A549 (cell line): ENCODE measurements at regions not wholly inside any gene's neighbourhood (a gene's known extent, or its start where the extent isn't known, plus 50 kb on each side); places are given as distances from the start of the nearest gene placed in this dataset.

Source experiments
- ATAC-seq, 2 experiments: fragments of 200-7000 bp in 1 of 2; fragments of >200 bp in 1 of 2; cut with Nextera tagmentation in 1 of 2; cut with Tn5 transposase in 1 of 2; 3 replicates each; pipeline versions ENCODE4 v1.8.0 to v1.9.1; 2018 to 2020; ENCODE audit warnings: mild to moderate bottlenecking in 1 of 2, moderate library complexity in 1 of 2
- CTCF ChIA-PET: fragments of 300-600 bp; sonication (Branson Sonifier 250); formaldehyde crosslinking; extraction: SDS; loops from one replicate; lab custom pipeline; 2021; ENCODE audit warnings: antibody characterized with exemption, inconsistent platforms; lab: Yijun Ruan, JAX
- POLR2A ChIA-PET: fragments of 350-600 bp; formaldehyde crosslinking; extraction: SDS; loops from one replicate; lab custom pipeline; 2021; ENCODE audit warnings: antibody characterized with exemption, inconsistent platforms; lab: Yijun Ruan, JAX
- DNase-seq, 2 experiments: peaks; one replicate each; pipeline versions ENCODE4 v3.0.0 to v3.0.0-alpha.2; 2011 to 2016; ENCODE audit warnings: low read depth in 1 of 2, low spot score in 1 of 2
- FAIRE-seq: peaks from 2 replicates; lab custom pipeline; 2011; peaks lifted over from hg19 to GRCh38; lab: Jason Lieb, UNC
- H3K27ac ChIP-seq, 2 experiments: fragments of >200 bp; sonication (Bioruptor Twin); formaldehyde crosslinking; 3 replicates each; pipeline ENCODE4 v1.5.1; 2016 to 2017
- H3K4me1 ChIP-seq: fragments of >200 bp; sonication (Bioruptor Twin); formaldehyde crosslinking; 3 replicates; pipeline ENCODE4 v1.6.1; 2016
- H3K4me2 ChIP-seq: fragments of >200 bp; sonication (Bioruptor Twin); formaldehyde crosslinking; 3 replicates; pipeline ENCODE4 v1.6.1; 2016
- H3K4me3 ChIP-seq: fragments of >200 bp; sonication (Bioruptor Twin); formaldehyde crosslinking; 3 replicates; pipeline ENCODE4 v1.5.1; 2016
- H3K9me3 ChIP-seq: fragments of >200 bp; sonication (Bioruptor Twin); formaldehyde crosslinking; 3 replicates; pipeline ENCODE4 v1.6.1; 2016
- BCL3 ChIP-seq: fragments of >200 bp; sonication (Bioruptor Twin); formaldehyde crosslinking; IDR thresholded peaks from 3 replicates; pipeline ENCODE4 v1.6.1; 2016
- CEBPB ChIP-seq, 2 experiments: fragments of >200 bp in 1 of 2; sonication (Bioruptor Twin) in 1 of 2; formaldehyde crosslinking in 1 of 2; IDR thresholded peaks; 2 replicates each; pipeline ENCODE4 v1.6.1; 2012 to 2016
- CHD2 ChIP-seq: fragments of 150-350 bp; IDR thresholded peaks from 2 replicates; pipeline ENCODE4 v1.6.1; 2014; ENCODE audit warnings: low read length; ENCODE audit not compliant: partially characterized antibody
- EHF ChIP-seq: fragments of 250-450 bp; sonication (Bioruptor Pico); IDR thresholded peaks from 2 replicates; pipeline ENCODE4 v1.5.0; 2020; ENCODE audit warnings: mild to moderate bottlenecking
- FOSL2 ChIP-seq, 2 experiments: fragments of 450-650 bp in 1 of 2; fragments of >200 bp in 1 of 2; sonication (Bioruptor Twin) in 1 of 2; formaldehyde crosslinking; IDR thresholded peaks; 2 replicates each; pipeline versions ENCODE4 v1.5.0 to v1.6.1; 2016 to 2020; ENCODE audit warnings: mild to moderate bottlenecking in 1 of 2, moderate library complexity in 1 of 2
- FOXS1 ChIP-seq: fragments of 250-450 bp; sonication (Bioruptor Pico); IDR thresholded peaks from 2 replicates; pipeline ENCODE4 v1.5.0; 2020; ENCODE audit warnings: mild to moderate bottlenecking, moderate library complexity
- GATA3 ChIP-seq: IDR thresholded peaks from 2 replicates; pipeline ENCODE4 v1.6.1; 2012; ENCODE audit warnings: borderline replicate concordance
- HEYL ChIP-seq: fragments of 250-450 bp; sonication (Bioruptor Pico); IDR thresholded peaks from 2 replicates; pipeline ENCODE4 v1.8.0; 2021; ENCODE audit warnings: mild to moderate bottlenecking, moderate library complexity
- HMGXB4 ChIP-seq: fragments of 250-450 bp; sonication (Bioruptor Pico); IDR thresholded peaks from 2 replicates; pipeline ENCODE4 v1.5.0; 2021; ENCODE audit warnings: mild to moderate bottlenecking, moderate library complexity, borderline replicate concordance
- HOXB13 ChIP-seq: fragments of 250-450 bp; sonication (Bioruptor Pico); IDR thresholded peaks from 2 replicates; pipeline ENCODE4 v1.5.0; 2020; ENCODE audit warnings: low read depth, mild to moderate bottlenecking, moderate library complexity
- HOXB5 ChIP-seq: fragments of 250-450 bp; sonication (Bioruptor Pico); IDR thresholded peaks from 2 replicates; pipeline ENCODE4 v1.5.0; 2020; ENCODE audit warnings: mild to moderate bottlenecking, moderate library complexity
- JUN ChIP-seq, 2 experiments: fragments of >200 bp; sonication (Bioruptor Twin); formaldehyde crosslinking; IDR thresholded peaks; 2 replicates in 1 of 2; 3 replicates in 1 of 2; pipeline ENCODE4 v1.6.1; 2016 to 2017
- JUNB ChIP-seq: fragments of >200 bp; sonication (Bioruptor Twin); formaldehyde crosslinking; IDR thresholded peaks from 2 replicates; pipeline ENCODE4 v1.6.1; 2016
- KDM5A ChIP-seq: fragments of 200-600 bp; sonication (generic); IDR thresholded peaks from 2 replicates; pipeline ENCODE4 v1.6.1; 2016; ENCODE audit warnings: antibody characterized with exemption, mild to moderate bottlenecking
- MAFK ChIP-seq: fragments of 450-650 bp; IDR thresholded peaks from 2 replicates; pipeline ENCODE4 v1.6.1; 2014; ENCODE audit not compliant: partially characterized antibody
- MAZ ChIP-seq: fragments of 150-350 bp; IDR thresholded peaks from 2 replicates; pipeline ENCODE4 v1.6.1; 2014; ENCODE audit warnings: antibody characterized with exemption, low read depth, low read length, borderline replicate concordance
- MYC ChIP-seq: IDR thresholded peaks from 2 replicates; pipeline ENCODE4 v1.6.1; 2012; ENCODE audit warnings: mild to moderate bottlenecking, inconsistent platforms, low read length, improper control_type of control experiment, borderline replicate concordance
- PHF8 ChIP-seq: fragments of 200-600 bp; sonication (generic); IDR thresholded peaks from 2 replicates; pipeline ENCODE4 v1.6.1; 2016; ENCODE audit warnings: low read depth, mild to moderate bottlenecking, antibody characterized with exemption, moderate library complexity, borderline replicate concordance
- POLR2A ChIP-seq: IDR thresholded peaks from 2 replicates; pipeline ENCODE4 v1.6.1; 2012; ENCODE audit warnings: mild to moderate bottlenecking, low read length
- RAD21 ChIP-seq, 2 experiments: fragments of >200 bp in 1 of 2; sonication (Bioruptor Twin) in 1 of 2; formaldehyde crosslinking in 1 of 2; IDR thresholded peaks in 1 of 2; conservative IDR thresholded peaks in 1 of 2; 2 replicates in 1 of 2; 3 replicates in 1 of 2; pipeline ENCODE4 v1.6.1; 2012 to 2018; ENCODE audit warnings: inconsistent platforms in 1 of 2
- RNF2 ChIP-seq: fragments of 200-600 bp; sonication (generic); IDR thresholded peaks from 2 replicates; pipeline ENCODE4 v1.6.1; 2016; ENCODE audit warnings: low read depth, mild to moderate bottlenecking, antibody characterized with exemption, moderate library complexity, borderline replicate concordance
- SMC3 ChIP-seq: fragments of >200 bp; sonication (Bioruptor Twin); formaldehyde crosslinking; IDR thresholded peaks from 3 replicates; pipeline ENCODE4 v1.6.1; 2018; ENCODE audit warnings: inconsistent platforms
- SREBF2 ChIP-seq: fragments of 450-650 bp; IDR thresholded peaks from 2 replicates; pipeline ENCODE4 v1.6.1; 2014; ENCODE audit warnings: mild to moderate bottlenecking, moderate library complexity
- TFCP2L1 ChIP-seq: fragments of 250-450 bp; sonication (Bioruptor Pico); IDR thresholded peaks from 2 replicates; pipeline ENCODE4 v1.5.0; 2021; ENCODE audit warnings: mild to moderate bottlenecking
- TP53 ChIP-seq: fragments of 250-450 bp; sonication (Bioruptor Pico); IDR thresholded peaks from 2 replicates; pipeline ENCODE4 v1.5.0; 2021; ENCODE audit warnings: mild to moderate bottlenecking, moderate library complexity
- ZC3H11A ChIP-seq: fragments of 450-650 bp; IDR thresholded peaks from 2 replicates; pipeline ENCODE4 v1.6.1; 2014; ENCODE audit warnings: antibody characterized with exemption, mild to moderate bottlenecking
- ZNF302 ChIP-seq: fragments of 250-450 bp; sonication (Bioruptor Pico); IDR thresholded peaks from 2 replicates; pipeline ENCODE4 v1.9.0; 2021; ENCODE audit warnings: inconsistent platforms, mild to moderate bottlenecking, moderate library complexity
- WGBS: methylation state at CpG from one replicate; pipeline ENCODE4 v1.1.6; 2017; ENCODE audit errors: missing lambda C conversion rate; 5-methylcytosine and 5-hydroxymethylcytosine counted together
- TF ChIP-seq, protein P1 (sequence below): fragments of >200 bp; sonication (Bioruptor Twin); formaldehyde crosslinking; IDR thresholded peaks from 3 replicates; pipeline ENCODE4 v1.5.1; 2016
- TF ChIP-seq, protein P2 (sequence below): fragments of 250-450 bp; sonication (Bioruptor Pico); IDR thresholded peaks from 2 replicates; pipeline ENCODE4 v1.5.0; 2020; ENCODE audit warnings: low read depth, mild to moderate bottlenecking, moderate library complexity

GRCh38 chr3:174440741-174441587, 418.2 kb upstream of the NAALADL2 start (continued):
- no peak for TF ChIP-seq TP53 (CRISPR knock-in tag)
- TF ChIP-seq CHD2: no peak
- TF ChIP-seq, protein P1, sequence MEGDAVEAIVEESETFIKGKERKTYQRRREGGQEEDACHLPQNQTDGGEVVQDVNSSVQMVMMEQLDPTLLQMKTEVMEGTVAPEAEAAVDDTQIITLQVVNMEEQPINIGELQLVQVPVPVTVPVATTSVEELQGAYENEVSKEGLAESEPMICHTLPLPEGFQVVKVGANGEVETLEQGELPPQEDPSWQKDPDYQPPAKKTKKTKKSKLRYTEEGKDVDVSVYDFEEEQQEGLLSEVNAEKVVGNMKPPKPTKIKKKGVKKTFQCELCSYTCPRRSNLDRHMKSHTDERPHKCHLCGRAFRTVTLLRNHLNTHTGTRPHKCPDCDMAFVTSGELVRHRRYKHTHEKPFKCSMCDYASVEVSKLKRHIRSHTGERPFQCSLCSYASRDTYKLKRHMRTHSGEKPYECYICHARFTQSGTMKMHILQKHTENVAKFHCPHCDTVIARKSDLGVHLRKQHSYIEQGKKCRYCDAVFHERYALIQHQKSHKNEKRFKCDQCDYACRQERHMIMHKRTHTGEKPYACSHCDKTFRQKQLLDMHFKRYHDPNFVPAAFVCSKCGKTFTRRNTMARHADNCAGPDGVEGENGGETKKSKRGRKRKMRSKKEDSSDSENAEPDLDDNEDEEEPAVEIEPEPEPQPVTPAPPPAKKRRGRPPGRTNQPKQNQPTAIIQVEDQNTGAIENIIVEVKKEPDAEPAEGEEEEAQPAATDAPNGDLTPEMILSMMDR: 0 out of 3 replicates have a peak, but pooled peaks have one; percentile 10
- TF ChIP-seq KDM5A: no peak
- TF ChIP-seq PHF8: peak; percentile 63
- TF ChIP-seq HOXB5: no peak
- TF ChIP-seq BCL3: 0 out of 3 replicates have a peak, but pooled peaks have one; percentile 26
- TF ChIP-seq HEYL (CRISPR knock-in tag): no peak
- no peak for TF ChIP-seq FOXS1 (CRISPR knock-in tag)
- TF ChIP-seq CEBPB (IDR thresholded peaks at IDR 0.05): no peak
- TF ChIP-seq ZNF302 (CRISPR knock-in tag): no peak
- TF ChIP-seq FOSL2 (IDR thresholded peaks at IDR 0.05): no peak
- TF ChIP-seq FOSL2 (CRISPR knock-in tag; IDR thresholded peaks at IDR 0.05): peak; percentile 74
- TF ChIP-seq POLR2A: no peak
- TF ChIP-seq SREBF2: no peak
- no peak for TF ChIP-seq MYC
- TF ChIP-seq MAFK: no peak
- no peak for TF ChIP-seq SMC3
- no peak for TF ChIP-seq TFCP2L1 (CRISPR knock-in tag)

- Histone ChIP-seq H3K4me2 (peak overlapping the region; percentile 79), H3K27ac (peak overlapping the region; percentile 89 to 98), H3K9me3 (no peaks in the 10 kb centered on the region), H3K4me1 (peaks cover 16% of the 10 kb centered on the region), H3K4me3 (peak overlapping the region; percentile 59)
- FAIRE-seq (no peak), ATAC-seq (peak in 1 of 2 experiments; percentile 71; a peak in 3 of 6 replicates), DNase-seq (no peak)
- POLR2A ChIA-PET: interaction anchor here (0.6 to 1.0 kb wide), 2 partner anchors 9 to 32 kb away, joined by 3 to 4 read pairs; no protein-coding TSS in a partner anchor
- 18% methylated on average over 11 of the region's 11 CpGs for WGBS
- CTCF ChIA-PET: interaction anchor here (0.6 to 2.1 kb wide), 3 partner anchors 11 to 755 kb away, joined by 3 to 7 read pairs (median 4); no protein-coding TSS in a partner anchor
- no peak for TF ChIP-seq CHD2
- no peak for TF ChIP-seq GATA3
- no peak for TF ChIP-seq MAZ
- no peak for TF ChIP-seq JUNB
- TF ChIP-seq RAD21 (conservative IDR thresholded peaks at IDR 0.05 in 1 of 2, IDR thresholded peaks at IDR 0.05 in 1 of 2): no peak
- TF ChIP-seq, protein P2, sequence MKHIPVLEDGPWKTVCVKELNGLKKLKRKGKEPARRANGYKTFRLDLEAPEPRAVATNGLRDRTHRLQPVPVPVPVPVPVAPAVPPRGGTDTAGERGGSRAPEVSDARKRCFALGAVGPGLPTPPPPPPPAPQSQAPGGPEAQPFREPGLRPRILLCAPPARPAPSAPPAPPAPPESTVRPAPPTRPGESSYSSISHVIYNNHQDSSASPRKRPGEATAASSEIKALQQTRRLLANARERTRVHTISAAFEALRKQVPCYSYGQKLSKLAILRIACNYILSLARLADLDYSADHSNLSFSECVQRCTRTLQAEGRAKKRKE (CRISPR knock-in tag): no peak
- no peak for TF ChIP-seq ZC3H11A
- no peak for TF ChIP-seq JUN (IDR thresholded peaks at IDR 0.05)
- TF ChIP-seq HOXB13 (CRISPR knock-in tag): no peak
- no peak for TF ChIP-seq EHF (CRISPR knock-in tag)
- TF ChIP-seq RNF2: no peak
- no peak for TF ChIP-seq HMGXB4 (CRISPR knock-in tag)
- TF ChIP-seq SREBF2: no peak
Observed at GRCh38 chr3:174441588-174442301, 417.4 kb upstream of the NAALADL2 start.
